Left lung (tissue), 4 donors: ENCODE measurements at regions not wholly inside any gene's neighbourhood (a gene's known extent, or its start where the extent isn't known, plus 50 kb on each side); places are given as distances from the start of the nearest gene placed in this dataset.

Experiments
- ATAC-seq: fragments of 200-7000 bp; cut with Tn5 transposase; one replicate; pipeline ENCODE4 v1.9.1; 2020; ENCODE audit warnings: moderate library complexity
- DNase-seq, 4 donors: peaks; one replicate each; pipeline ENCODE4 v3.0.0-alpha.2; 2013 to 2020
- H3K27ac ChIP-seq, 2 donors: fragments of 200-600 bp; sonication (generic) in 1 of 2; one replicate each; pipeline versions ENCODE4 v1.5.0 to v1.8.0; 2020 to 2021
- H3K27me3 ChIP-seq, 2 donors: fragments of 200-600 bp; sonication (generic) in 1 of 2; one replicate each; pipeline versions ENCODE4 v1.5.0 to v1.8.0; 2020 to 2021
- H3K36me3 ChIP-seq, 2 donors: fragments of 200-600 bp; sonication (generic) in 1 of 2; one replicate each; pipeline versions ENCODE4 v1.5.0 to v1.8.0; 2020 to 2021
- H3K4me1 ChIP-seq, 2 donors: fragments of 200-600 bp; one replicate each; pipeline ENCODE4 v1.8.0; 2021
- H3K4me3 ChIP-seq, 2 donors: fragments of 200-600 bp; sonication (generic) in 1 of 2; one replicate each; pipeline versions ENCODE4 v1.5.0 to v1.8.0; 2020 to 2021; ENCODE audit warnings: mild to moderate bottlenecking in 1 of 2
- H3K9me3 ChIP-seq, 2 donors: fragments of 200-600 bp; sonication (generic) in 1 of 2; one replicate each; pipeline versions ENCODE4 v1.5.0 to v1.8.0; 2020 to 2021
- CTCF ChIP-seq, 2 donors: fragments of 200-600 bp; sonication (generic) in 1 of 2; IDR thresholded peaks; one replicate each; pipeline versions ENCODE4 v1.5.0 to v1.8.0; 2021; ENCODE audit warnings: antibody characterized with exemption in 2 of 2
- intact Hi-C, 2 donors: fragments of 100-400 bp; cut with DNase I; formaldehyde crosslinking; loops; one replicate each; pipeline versions ENCODE4 v1.11.2 to v1.14.2; 2022
- donor health status: DM: no; HTN: yes; CAD: no.
- donor health status: DM: no; HTN: no; CAD: no.

- no peak for TF ChIP-seq CTCF (IDR thresholded peaks at IDR 0.05)
- Histone ChIP-seq H3K4me3 (no peak overlapping the region), H3K9me3 (no peaks in the 10 kb centered on the region), H3K27me3 (no peaks in the 10 kb centered on the region), H3K36me3 (no peaks in the 10 kb centered on the region), H3K4me1 (no peaks in the 10 kb centered on the region), H3K27ac (no peak overlapping the region)
- ATAC-seq (peak; percentile 54), DNase-seq (peak in 2 of 4 donors; percentile 51 to 79)
- intact Hi-C loops, result no loop called here
Measured at GRCh38 chr5:105101577-105101976, 1539.0 kb upstream of the NUDT12 start.

- ATAC-seq, result no peak
- TF ChIP-seq CTCF (IDR thresholded peaks at IDR 0.05), result no peak
Measured at GRCh38 chr5:105088961-105089360, 1526.4 kb upstream of the NUDT12 start.

GRCh38 chr5:105088102-105088501 lies 1525.5 kb upstream of the NUDT12 start:
- Histone ChIP-seq H3K27ac (no peak overlapping the region), H3K27me3 (no peaks in the 10 kb centered on the region), H3K4me3 (no peak overlapping the region), H3K4me1 (no peaks in the 10 kb centered on the region), H3K36me3 (no peaks in the 10 kb centered on the region), H3K9me3 (peaks cover 0 to 8% of the 10 kb centered on the region in 2 donors)
- intact Hi-C loops, result no loop called here
- ATAC-seq (no peak), DNase-seq (no peak)
- TF ChIP-seq CTCF (IDR thresholded peaks at IDR 0.05), result no peak

More at GRCh38 chr5:105088961-105089360, 1526.4 kb upstream of the NUDT12 start:
- Histone ChIP-seq H3K27ac (no peak overlapping the region), H3K4me1 (no peaks in the 10 kb centered on the region), H3K9me3 (peaks cover 0 to 14% of the 10 kb centered on the region in 2 donors), H3K27me3 (no peaks in the 10 kb centered on the region), H3K4me3 (no peak overlapping the region), H3K36me3 (no peaks in the 10 kb centered on the region)
- no peak for DNase-seq
- intact Hi-C loops, result no loop called here

GRCh38 chr5:105057893-105058292 lies 1495.3 kb upstream of the NUDT12 start:
- Histone ChIP-seq H3K27ac (no peak overlapping the region), H3K27me3 (no peaks in the 10 kb centered on the region), H3K36me3 (no peaks in the 10 kb centered on the region), H3K4me1 (no peaks in the 10 kb centered on the region), H3K9me3 (peaks cover 0 to 26% of the 10 kb centered on the region in 2 donors), H3K4me3 (no peak overlapping the region)
- peak in 1 of 4 donors; percentile 13 for DNase-seq
- no peak for ATAC-seq
- intact Hi-C loops, result no loop called here
- TF ChIP-seq CTCF (IDR thresholded peaks at IDR 0.05), result no peak

- no peak for TF ChIP-seq CTCF (IDR thresholded peaks at IDR 0.05)
- intact Hi-C loops, result no loop called here
- H3K9me3 ChIP-seq, result peaks cover 0 to 32% of the 10 kb centered on the region in 2 donors
- no peak overlapping the region for H3K27ac ChIP-seq
- ATAC-seq (no peak), DNase-seq (peak in 1 of 4 donors; percentile 51)
- no peaks in the 10 kb centered on the region for H3K36me3 ChIP-seq
- H3K4me3 ChIP-seq, result no peak overlapping the region
- no peaks in the 10 kb centered on the region for H3K27me3 ChIP-seq
- H3K4me1 ChIP-seq, result no peaks in the 10 kb centered on the region
Measured at GRCh38 chr5:105057001-105057436, 1494.4 kb upstream of the NUDT12 start.
